Inflammatory macrophage treated with lipopolysaccharide for 4 hours (primary cell): ENCODE measurements at regions not wholly inside any gene's neighbourhood (a gene's known extent, or its start where the extent isn't known, plus 50 kb on each side); places are given as distances from the start of the nearest gene placed in this dataset.

Experiments used
- DNase-seq: peaks from one replicate; pipeline ENCODE4 v3.0.0-alpha.2; 2020

- DNase-seq, result no peak
Observed at GRCh38 chr5:4348919-4349318, 753.3 kb downstream of the IRX1 start.

DNA sequence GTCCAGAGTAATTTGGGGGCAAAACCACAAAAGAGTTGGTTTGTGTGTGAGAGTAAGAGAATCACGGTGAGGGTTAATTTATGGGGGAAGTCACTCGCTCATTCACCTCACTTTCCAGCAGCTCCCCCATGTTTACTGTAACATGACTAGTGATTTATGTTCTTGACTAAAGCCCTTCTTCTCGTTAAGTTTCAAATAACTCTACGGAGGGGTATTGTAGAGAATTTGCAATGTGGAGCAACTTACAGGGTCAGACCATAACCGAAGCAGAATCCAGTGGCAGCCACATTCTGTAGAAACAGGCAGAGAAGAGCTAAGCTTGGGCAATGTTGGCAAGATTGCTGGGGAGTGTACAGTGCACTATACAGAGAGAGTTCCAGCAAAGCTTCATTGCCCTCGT is 760.6 kb downstream of the IRX1 start:
- DNase-seq, result no peak

- DNase-seq, result no peak
Observed at GRCh38 chr5:4359847-4360246, 764.2 kb downstream of the IRX1 start.

DNA sequence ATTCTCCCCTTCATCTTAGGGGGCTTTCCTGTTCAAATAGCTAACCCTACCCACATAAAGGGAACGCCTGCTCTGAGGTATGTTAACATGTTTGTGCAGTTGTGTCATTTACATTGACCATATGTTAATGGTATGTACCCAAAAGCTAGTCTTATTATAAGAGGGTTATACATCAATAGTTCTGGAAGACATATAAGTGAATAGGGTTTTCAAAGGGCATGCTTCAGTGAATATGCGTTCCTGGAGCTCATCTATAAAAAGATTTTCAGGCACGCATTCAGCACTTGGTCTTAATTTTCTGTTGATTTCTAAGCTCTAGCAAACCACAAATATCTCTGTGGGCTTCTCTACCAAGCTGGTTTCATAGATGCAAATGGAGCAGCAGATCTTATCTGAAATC is 766.1 kb downstream of the IRX1 start:
- DNase-seq, result no peak

- DNase-seq, result no peak
Observed at GRCh38 chr5:4362411-4362810, 766.8 kb downstream of the IRX1 start.

GRCh38 chr5:4363045-4363444 is 767.4 kb downstream of the IRX1 start:
- no peak for DNase-seq

GRCh38 chr5:4366628-4367027 is 771.0 kb downstream of the IRX1 start:
- DNase-seq, result no peak

DNA sequence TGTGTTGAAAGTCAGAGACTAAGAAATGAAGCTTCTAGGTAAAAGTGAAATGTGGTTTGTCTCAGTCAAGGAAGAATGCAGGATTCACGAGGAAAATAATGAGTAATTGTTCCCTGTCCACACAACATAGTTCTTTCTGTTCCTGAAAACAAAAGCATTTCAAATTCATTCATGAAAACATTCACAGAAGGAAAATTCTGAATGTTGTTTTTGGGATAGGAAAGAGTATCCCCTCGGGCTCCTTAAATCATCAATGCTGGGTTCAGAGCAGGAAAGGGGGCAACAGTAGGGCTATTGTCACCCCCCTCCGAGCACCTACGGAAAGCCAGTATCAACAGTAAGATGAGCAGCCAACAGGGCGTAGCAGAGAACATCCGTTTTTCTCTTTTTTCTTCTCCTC is 769.9 kb upstream of the ADAMTS16 start:
- DNase-seq, result no peak

- DNase-seq, result no peak
Observed at GRCh38 chr5:4372481-4372880, 767.6 kb upstream of the ADAMTS16 start.

- DNase-seq, result no peak
Observed at GRCh38 chr5:4373051-4373820, 766.9 kb upstream of the ADAMTS16 start.

DNA sequence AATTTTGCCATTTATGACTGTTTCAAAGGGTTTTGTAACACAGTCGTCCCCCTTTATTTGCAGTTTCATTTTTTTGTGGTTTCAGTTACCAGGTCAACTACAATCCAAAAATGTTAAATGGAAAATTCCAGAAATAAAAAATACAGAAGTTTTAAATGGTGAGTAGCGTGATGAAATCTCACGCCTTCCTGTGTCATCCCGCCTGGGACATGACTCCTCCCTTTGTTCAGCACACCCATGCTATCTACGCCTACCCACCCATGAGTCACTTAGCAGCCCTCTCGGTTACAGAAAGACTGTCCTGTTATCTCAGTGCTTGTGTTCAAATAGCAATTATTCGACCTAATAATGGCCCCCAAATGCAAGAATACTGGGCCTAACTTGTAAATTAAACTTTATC is 765.3 kb upstream of the ADAMTS16 start:
- DNase-seq, result no peak

DNA sequence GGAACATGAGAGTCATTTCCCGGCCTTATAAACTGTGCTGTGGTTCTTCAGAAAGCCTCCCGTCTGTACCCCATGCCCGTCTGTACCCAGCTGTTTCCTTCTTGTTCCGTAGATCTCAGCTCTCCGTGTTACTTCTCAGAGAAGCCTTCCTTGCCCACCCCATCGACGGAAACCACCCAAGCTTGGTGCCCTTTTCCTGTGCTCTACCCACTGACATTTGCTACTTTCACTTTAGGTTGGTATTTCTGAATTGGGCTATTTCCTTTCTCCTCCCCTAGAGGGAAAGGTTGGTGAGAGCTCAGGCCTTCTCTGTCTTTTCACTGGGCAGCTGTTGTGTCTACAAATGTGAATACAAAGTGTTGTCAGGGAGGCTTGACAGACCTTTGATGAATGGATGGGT is 764.5 kb upstream of the ADAMTS16 start:
- DNase-seq, result no peak

- DNase-seq, result no peak
Observed at GRCh38 chr5:4383102-4383501, 757.0 kb upstream of the ADAMTS16 start.

GRCh38 chr5:4383518-4384198 is 756.5 kb upstream of the ADAMTS16 start:
- DNase-seq, result no peak

DNA sequence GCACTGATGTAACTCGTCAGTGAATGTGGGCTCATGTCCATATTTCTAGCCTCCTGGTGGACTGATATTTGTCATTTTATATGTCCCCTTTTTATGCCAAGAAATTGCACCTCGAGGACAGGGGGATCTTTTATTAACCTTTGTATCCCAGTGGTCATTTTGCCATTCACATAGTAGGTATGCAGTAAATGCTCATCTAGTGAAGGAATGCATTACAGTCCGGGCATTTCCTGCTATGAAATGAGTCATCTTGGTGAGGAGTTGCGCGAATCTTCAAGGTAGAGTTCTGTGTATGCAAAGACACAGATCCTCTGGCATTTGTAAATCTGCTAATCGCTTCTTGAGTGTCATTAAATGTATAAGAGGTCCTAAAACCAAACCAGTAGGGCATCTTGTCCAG is 755.5 kb upstream of the ADAMTS16 start:
- no peak for DNase-seq

- DNase-seq, result no peak
Observed at GRCh38 chr5:4386152-4386551, 754.0 kb upstream of the ADAMTS16 start.

- DNase-seq, result no peak
Observed at GRCh38 chr5:4387290-4387689, 752.8 kb upstream of the ADAMTS16 start.

- no peak for DNase-seq
Observed at GRCh38 chr5:4395752-4396151, 744.4 kb upstream of the ADAMTS16 start.

- DNase-seq, result no peak
Observed at GRCh38 chr5:4405614-4406219, 734.4 kb upstream of the ADAMTS16 start.

DNA sequence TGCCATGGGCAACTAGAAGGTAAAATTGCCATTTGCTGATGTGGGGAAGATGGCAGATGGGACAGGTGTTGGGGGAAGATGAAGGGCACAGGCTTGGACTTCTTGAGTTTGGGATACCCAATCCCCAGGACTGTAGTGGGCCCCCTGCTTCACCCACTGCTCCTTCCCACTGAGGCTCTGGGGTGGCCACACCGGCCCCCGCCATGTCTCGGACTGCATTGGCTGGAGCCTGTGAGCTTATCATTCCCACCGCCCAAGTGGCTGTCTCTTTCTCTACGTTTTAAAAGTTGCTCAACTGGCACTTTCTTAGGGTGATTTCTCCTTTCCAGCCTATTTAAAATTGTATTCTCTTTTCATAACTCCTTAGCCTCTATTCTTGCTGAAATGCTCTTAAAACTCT is 730.0 kb upstream of the ADAMTS16 start:
- DNase-seq, result no peak

GRCh38 chr5:4411664-4412063 is 728.5 kb upstream of the ADAMTS16 start:
- DNase-seq, result no peak

DNA sequence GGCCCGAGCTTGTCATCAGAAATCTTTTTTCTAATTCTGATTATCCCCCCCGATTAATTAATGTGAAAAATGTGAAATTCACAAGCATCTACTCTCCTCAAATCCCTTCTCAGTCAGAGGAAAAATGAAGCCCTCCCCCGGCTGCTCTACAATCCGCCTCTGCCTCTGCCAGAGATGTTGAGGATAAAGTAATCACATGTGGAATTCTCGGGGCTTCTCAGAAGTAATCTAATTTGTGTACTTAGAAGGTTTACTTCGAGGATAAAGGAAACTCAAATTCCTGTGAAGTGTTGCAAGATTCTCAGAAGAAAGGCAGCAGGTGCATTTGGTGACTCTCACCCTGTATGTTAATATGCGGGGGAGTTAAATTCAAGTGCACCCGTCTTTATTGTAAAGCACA is 726.1 kb upstream of the ADAMTS16 start:
- DNase-seq, result no peak

DNA sequence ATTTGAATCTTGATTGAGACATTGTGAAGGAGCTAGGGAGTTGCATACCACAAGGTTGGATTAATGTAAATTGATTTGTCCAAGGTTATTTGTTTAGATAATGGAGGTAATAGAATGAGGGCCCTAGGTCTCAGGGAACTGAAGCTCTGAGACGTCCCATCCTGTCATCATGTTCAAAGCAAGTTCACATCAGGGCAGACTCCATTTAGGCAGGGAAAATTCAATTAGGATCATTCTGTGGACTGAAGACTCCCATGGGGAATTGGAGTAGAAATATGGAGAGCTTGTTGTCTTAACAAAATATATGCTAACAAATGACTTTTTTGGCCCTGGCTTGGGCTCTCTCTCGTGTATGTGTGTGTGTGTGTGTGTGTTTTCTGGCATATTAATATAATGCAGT is 722.0 kb upstream of the ADAMTS16 start:
- DNase-seq, result no peak

GRCh38 chr5:4419281-4419680 is 720.8 kb upstream of the ADAMTS16 start:
- no peak for DNase-seq
